Head of caudate nucleus (tissue), 42 donors: ENCODE measurements at regions not wholly inside any gene's neighbourhood (a gene's known extent, or its start where the extent isn't known, plus 50 kb on each side); places are given as distances from the start of the nearest gene placed in this dataset.
A peak's percentile ranks its signal among the peaks of the same experiment; 100 is the strongest.

ENCODE experiments used
- DNase-seq, 42 donors: peaks; one replicate each; pipeline versions ENCODE4 v3.0.0 to v3.0.0-alpha.2; 2020 to 2021; ENCODE audit warnings: mixed read lengths in 7 of 42
- intact Hi-C: fragments of 100-400 bp; cut with DNase I; formaldehyde crosslinking; loops from one replicate; pipeline ENCODE4 v1.15.0; 2022

DNA sequence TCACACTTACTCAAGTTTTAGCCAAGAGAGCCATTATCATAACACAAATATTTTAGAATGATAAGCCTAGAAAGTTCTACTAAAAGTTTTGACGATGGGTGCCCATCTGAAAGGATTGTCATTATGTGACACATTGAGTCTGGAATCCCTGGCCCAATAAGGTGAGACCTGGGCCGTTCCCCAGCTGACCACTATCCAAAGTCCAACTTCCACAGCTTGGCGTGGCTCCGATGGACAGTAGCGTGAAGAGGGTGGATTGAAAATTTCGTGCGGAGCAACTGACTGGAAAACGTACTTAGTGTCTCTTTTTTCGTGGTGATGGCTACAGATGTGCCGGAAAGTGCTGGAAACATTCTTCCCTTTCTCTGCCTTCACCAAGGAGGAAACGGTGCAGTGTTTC lies 439.0 kb upstream of the ZMIZ1 start:
- intact Hi-C loops, result no loop called here
- no peak for DNase-seq

DNA sequence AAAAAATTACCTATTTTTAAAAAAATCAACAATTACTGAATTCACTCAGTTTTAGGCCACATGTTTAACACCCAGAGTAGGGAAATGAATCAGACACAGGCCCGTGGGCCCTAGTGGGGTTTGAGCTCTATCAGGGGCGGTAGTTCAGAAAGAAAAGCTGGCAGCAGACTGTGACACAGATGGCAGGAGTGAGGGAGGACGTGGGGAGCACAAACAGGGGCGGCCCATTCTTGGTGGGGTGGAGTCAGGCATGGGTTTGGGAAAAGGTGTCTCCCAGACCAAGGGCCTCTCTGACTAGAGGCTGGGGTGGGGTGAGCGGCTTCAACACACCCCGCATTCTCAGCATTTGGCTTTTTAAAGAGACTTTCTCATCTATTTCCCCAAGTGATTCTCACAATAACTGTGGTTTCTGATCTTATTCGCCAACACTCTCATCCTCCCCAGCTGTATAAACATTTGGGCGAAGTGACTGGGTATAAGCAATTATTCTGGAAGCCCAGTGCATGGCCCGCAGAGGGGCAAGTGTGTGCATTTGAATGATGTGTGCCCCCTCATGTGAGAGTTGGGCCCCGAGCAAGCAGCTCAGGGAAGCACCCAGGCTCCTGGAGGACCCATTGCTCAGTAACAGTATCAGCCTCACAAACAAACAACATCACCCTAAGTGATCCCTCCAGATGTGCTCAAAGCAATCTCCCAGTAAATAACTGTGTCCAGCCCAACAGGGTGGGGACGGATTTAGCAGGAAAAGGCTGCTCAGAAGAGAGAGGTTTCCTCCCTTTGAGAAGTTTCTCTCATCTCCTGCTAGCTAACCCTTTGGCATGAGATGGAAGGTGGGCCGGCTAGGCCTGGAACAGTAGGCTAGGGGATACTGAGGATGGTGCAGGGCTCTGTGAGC lies 437.6 kb upstream of the ZMIZ1 start:
- DNase-seq, result no peak
- intact Hi-C loops, result no loop called here

DNA sequence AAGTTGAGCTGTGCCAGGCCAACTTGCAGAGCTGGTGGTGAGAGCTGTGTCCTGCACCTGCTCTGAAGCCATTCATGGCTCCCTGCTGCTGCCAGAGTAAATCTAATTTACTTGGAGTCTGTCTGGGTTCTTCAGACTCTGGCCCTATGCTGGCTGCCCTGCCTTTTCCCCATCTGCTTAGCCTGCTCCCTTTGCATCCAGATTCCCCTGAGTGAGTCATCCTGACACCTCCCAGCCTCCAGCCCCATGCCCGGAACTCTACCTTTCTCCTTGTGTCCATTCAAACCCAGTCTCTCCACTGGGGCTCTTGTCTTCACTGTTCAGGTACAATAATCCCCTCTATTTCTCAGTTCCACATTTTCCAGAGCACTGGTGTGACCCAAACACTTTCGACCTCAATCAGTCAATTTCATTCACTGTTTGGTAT lies 434.4 kb upstream of the ZMIZ1 start:
- intact Hi-C loops, result no loop called here
- no peak for DNase-seq

DNA sequence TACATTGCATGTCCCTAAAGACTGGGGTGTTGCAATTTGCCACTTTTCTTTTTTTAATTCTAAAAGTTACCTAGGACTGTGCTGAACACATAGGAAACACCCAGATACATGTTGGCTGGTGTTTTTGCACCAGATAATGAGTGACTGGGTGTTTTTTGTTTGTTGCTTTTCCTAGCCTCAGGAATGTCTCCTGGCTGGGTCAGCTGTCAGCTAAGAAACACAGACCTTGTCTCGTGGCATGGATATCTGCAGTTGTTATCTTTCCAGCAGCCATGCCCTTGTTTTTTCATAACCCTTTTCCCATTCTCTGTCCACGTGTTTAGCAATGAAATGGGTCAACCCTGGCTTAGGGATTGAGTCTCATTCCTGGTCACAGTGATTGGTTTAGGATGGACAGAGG lies 433.9 kb upstream of the ZMIZ1 start:
- intact Hi-C loops, result no loop called here
- DNase-seq, result no peak

DNA sequence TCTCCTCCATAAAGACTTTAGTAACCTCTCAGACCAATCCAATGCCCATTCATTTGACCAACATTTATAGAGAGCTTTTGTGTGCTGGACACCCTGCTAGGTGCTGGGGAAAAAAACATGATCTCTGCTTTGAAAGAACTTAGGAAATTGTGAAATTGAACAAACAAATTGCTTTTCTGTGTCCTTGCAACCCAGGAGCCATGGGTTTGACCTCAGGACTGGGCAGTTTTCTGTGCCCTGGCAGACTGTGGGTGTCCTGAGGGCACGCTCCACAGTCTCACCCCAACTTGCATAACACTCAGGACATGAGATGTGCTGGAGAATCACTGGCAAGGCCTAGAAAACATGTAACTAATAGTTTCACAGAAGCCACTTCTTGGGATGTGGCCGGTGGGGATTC lies 429.1 kb upstream of the ZMIZ1 start:
- no peak for DNase-seq
- intact Hi-C loops, result no loop called here

DNA sequence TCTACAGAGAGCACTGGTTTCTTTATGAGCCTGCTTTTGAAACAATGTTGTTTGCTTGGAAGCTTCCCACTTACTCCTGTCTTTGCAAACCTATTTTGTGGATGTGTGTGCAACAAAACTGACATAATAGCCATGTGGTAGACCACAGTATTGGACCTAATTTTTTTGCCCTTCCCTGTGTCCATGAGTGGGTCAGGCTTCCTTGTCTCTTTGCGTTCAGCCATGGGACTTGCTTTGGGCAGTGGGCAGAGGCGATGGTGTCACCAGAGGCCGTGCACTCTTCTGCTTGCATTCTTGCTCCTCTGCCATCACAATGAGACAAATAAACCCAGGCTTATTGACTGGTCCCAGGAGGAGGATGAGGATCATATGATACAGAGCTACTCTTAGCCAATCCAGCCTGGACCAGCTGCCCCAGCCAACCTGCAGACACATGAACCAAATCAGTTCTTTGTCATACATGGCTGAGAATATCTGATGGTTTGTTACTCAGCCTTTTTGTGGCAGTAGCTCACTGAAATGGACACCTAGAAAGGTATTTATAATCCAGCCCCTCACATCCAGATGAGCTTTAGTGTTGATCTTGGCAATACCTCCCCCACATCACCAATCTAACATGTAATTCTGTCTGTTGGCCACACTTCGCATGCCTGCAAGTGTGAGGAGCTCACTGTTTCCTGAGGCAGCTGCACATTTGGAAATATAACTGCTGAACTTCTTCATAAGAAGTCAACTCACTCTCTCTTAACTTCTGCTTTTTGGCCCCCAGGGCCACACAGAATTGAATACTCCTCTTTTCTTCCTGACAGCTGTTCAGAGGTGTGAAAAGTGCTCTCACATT lies 427.8 kb upstream of the ZMIZ1 start:
- intact Hi-C loops, result no loop called here
- no peak for DNase-seq

DNA sequence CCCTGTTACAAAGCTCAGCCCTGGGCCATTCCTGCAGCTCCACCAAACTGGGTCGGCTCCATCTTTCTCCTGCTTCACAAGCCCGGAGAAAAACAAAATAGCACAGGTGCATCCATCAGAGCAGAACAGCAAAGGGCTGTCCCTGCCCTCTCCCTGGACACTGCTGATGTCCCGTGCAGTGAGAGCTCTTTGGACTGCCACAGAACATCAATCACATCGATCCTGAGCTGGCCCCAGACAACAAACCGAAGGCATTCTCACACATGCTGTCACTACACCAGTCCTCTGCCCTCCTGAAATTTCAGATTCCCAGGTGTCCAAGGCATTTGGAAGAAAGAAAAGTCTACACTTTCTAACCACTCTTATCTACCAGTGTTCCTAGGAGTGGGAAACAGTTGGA lies 427.1 kb upstream of the ZMIZ1 start:
- intact Hi-C loops, result no loop called here
- DNase-seq, result no peak

DNA sequence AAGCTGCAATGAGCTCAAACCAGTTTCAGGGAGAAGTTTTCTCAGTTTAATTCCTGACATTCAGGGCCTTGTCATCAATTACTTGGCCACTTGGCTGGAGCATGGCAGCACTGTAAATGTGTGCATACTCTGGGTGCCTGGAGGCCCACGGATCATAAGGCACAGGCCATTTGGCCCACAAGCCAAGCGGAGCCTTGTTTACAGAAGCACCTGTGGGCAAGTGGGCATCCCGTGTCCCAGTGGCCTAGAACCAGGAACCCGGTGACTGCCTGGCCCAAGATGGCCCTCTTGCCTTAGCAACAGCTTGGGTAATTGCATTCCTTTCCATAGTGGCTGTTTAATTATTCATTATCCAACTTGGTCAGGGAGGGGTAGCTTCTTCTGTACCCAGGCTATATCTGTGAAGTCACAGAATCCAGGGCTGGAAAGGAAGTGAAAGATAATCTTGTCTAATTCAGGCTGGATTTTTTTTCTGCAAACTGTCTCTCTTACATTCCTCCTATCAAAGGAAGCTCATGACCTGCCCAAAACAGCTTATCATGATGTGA lies 426.4 kb upstream of the ZMIZ1 start:
- intact Hi-C loops, result no loop called here

DNA sequence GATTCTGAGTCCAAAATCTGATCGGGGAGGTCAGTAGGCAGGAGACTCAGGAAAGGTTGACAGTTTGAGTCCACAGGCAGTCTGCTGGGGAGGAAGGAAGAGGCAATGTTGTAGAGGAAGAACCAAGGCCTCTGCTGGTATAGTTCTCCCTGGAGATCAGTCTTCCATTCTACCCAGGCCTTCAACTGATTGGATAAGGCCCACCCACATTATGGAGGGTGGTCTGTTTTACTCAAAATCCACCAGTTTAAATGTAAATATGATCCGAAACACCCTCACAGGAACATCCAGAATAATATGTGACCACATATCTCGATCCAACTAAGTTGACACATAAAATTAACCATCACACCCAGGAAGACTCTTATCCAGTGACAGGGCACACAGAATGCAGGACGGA lies 425.3 kb upstream of the ZMIZ1 start:
- intact Hi-C loops, result no loop called here
- DNase-seq, result no peak

More for the DNA sequence above, 426.4 kb upstream of the ZMIZ1 start:
- DNase-seq, result no peak

DNA sequence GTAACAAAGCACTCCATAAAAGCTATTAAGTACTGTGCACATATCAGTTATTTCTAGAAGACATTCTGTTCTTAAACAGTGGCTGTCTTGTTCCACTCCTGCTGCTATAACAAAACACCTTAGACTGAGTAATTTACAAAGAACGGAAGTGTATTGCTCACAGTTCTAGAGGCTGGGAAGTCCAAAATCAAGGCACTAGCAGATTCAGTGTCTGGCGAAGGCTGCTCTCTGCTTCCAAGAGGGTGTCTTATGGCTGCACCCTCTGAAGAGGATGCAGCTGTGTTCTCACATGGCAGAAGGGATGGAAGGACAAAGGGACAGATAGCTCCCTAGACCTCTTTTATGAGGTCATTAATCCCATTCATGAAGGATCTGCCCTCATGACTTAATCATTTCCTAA lies 424.2 kb upstream of the ZMIZ1 start:
- DNase-seq, result no peak
- intact Hi-C loops, result no loop called here

DNA sequence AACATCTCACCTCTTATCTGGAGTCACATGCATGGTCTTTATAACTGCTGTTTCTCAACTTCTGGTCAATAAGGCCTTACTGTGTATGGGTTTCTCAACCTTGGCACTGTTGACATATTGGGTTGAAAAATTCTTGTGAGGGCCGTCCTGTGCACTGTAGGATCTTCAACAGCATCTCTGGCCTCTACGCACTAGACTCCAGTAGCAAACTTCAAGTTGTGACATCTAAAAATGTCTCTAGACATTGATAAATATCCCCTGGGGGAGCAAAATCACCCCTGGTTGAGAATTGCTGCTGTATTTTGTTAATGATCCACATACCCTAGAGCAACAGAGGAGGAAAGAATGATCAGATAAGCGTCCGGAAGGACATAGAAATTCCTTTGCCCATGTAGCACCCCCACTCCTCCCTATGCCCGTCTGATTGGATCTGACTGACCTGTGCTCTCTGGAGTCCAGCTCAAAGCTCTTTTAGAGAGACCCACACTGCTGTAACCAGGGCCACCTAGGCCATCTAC lies 423.5 kb upstream of the ZMIZ1 start:
- intact Hi-C loops, result no loop called here
- DNase-seq, result no peak

DNA sequence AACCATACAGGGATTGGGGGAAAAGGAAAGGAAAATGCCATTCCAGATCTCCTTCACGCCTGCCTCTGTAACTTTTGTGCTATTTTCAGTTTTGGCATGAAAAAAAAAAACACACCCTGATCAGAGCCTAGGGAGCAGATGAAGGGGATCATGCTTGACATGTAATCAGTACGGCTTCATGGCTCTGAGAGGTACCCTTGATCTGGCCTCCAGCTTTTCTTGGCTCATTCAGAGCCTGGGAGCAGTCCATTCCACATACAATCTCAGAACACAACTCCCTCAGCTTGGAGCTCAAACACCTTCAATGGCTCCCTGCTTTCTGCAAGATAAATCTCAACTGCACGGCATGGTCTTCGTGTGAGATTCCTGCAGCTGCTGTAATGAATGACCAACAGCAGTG lies 422.8 kb upstream of the ZMIZ1 start:
- DNase-seq, result peak in 1 of 42 donors; percentile 1
- intact Hi-C loops, result no loop called here

DNA sequence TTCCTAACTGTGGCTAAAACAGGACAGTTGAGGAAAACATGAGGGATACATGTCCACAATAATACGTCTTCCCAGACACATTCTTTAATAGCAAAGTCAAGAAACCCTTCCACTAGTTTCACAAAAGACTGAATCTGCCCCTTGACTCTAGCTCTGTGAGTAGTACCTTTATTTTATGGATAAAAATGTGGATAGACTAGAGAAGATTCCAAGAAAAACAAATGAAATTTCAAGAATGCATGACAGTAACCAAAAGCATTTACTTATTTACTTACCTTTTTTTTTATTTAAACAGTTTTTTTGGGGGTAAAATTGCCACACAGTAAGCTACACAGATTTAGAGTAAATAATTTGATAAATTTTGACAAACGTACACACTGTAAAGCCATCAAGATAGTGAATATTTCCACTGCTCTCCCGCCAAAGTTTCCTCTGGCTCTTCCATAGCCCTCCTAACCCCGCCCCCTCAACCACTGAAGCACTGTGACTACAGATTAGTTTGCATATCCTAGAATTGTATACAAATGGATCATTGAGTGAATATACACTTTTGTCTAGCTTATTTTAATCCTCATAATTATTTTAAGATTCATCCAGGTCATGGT lies 420.4 kb upstream of the ZMIZ1 start:
- intact Hi-C loops, result no loop called here
- DNase-seq, result no peak

DNA sequence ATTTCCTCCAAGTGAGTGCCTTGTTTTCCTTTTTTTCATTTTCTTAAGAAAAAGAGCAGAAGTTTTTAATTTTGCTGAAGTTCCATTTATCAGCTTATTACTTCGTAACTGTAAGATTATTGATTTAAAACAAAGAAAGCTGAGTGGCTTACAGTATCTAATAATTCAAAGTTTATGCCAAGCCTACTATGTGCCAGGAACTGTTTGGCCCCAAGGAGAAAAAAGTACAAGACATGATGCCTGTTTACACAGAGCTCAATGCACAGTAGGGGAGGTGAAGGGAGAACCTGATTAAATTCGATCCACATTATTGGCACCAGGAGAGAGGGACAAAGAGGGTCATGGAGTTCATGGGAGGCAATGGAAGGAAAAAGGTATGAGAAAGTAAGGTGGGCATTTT lies 419.3 kb upstream of the ZMIZ1 start:
- intact Hi-C loops, result no loop called here
- DNase-seq, result no peak

DNA sequence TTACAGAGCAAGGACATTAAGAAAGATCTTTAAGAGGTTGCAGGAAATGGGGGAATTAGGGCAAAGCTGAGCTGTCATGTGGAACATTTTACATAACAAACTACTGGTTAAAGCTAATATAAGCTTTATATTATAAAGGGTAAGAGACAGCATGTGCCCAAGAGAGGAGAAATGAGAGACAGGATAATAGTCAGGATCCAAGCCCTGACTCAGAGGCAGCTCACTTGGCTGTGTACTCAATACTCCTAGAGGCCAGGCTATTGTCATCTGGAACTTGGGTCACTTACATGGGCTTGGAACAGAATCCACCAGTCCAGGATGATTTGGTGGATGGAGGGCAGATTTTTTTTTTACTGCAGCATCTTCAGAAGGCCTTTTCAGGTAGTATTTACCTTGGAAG lies 418.6 kb upstream of the ZMIZ1 start:
- intact Hi-C loops, result loop anchor here (10.0 kb wide), 1 partner anchor 345 kb away; no protein-coding TSS in a partner anchor
- DNase-seq, result peak in 4 of 42 donors; percentile 12 to 39 (median 20)

DNA sequence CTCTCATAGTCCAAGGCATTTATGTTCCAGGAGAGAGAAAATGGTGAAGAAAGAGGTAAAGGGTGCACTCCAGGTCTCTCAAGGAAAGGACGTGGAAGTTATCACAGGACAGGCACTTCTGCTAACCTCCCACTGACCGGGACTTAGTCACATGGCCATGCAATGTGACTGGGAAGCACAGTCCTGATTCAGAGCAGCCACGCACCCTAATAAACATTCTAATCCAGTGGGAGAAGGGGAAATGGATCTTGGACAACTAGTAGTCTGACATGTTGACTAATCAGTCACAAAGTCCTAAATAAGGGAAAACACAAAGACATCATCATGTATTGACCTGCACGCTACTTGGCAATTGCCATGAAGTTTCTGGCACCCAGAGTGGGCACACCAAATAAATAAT lies 417.5 kb upstream of the ZMIZ1 start:
- intact Hi-C loops, result loop anchor here (10.0 kb wide), 1 partner anchor 346 kb away; no protein-coding TSS in a partner anchor

DNA sequence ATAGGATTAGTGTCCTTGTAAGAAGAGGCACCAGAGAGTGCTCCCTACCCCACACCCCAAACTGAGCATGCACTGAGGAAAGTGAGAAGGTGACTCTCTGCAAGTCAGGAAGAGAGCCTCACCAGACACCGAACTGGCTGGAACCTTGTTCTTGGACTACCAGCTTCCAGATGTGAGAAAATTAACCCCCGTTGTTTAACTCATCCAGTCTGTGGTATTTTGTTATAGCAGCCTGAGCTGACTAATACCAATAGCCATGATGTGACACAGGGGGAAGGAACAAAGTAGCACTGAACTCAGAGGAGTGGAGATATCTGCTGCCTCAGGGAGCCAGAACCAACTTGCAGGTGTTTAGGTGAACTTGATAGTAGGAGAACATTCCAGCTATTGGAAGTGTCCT lies 415.2 kb upstream of the ZMIZ1 start:
- intact Hi-C loops, result loop anchor here (10.0 kb wide), 1 partner anchor 349 kb away; no protein-coding TSS in a partner anchor
- no peak for DNase-seq

More for the DNA sequence above, 417.5 kb upstream of the ZMIZ1 start:
- no peak for DNase-seq

DNA sequence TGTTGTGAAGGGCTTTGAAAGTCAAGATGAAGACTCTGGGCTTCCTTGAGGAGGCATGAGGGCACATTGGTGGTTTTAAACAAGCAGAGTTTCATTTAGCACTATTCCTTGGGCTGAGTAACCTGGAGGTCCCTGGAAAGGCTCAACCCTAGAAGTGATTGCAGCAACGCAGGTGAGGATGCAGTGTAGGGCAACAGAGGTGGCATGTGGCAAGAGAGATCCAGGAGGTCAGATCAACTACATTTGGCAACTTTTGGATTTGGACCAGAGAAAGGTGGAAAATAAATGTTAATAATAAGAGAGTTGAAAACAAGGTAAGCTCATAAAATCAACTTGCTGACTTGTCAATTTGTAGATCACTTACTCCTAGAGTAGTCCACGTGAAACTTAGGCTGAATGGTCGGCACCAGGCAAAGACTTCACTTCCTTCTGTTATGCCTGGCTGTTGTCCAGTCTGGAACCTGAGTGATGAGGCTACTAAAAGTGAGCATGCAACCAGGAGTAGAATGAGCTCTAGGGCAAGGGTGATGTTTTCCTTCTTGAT lies 414.6 kb upstream of the ZMIZ1 start:
- DNase-seq, result no peak
- intact Hi-C loops, result loop anchor here (10.0 kb wide), 1 partner anchor 349 kb away; no protein-coding TSS in a partner anchor

DNA sequence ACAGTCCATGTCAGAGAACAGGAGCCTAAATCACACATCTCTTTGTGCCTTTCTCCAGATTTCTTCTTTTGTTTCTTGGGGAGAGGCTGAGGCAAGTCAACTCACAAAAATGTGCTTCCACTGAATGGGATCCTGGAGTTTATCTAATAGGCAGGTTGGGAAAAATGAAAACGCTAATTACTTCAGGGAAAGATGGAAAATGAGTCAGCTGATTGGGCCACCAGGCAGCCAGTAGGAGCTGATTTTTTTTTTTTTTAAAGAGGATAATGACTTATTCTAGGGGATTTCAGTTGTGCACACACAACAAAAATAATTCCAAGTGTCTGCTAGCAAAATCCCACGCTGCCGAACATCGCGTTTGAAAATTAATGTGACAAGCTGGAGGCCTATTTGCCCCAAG lies 412.8 kb upstream of the ZMIZ1 start:
- no peak for DNase-seq
- intact Hi-C loops, result loop anchor here (10.0 kb wide), 1 partner anchor 351 kb away; no protein-coding TSS in a partner anchor
